GM23338 (cell line): ENCODE measurements at regions not wholly inside any gene's neighbourhood (a gene's known extent, or its start where the extent isn't known, plus 50 kb on each side); places are given as distances from the start of the nearest gene placed in this dataset.

Source experiments
- ATAC-seq: fragments of 200-7000 bp; cut with Tn5 transposase; 3 replicates; pipeline ENCODE4 v1.9.1; 2020
- DNase-seq: peaks from one replicate; pipeline ENCODE4 v3.0.0-alpha.2; 2015; ENCODE audit warnings: low spot score
- H2AFZ ChIP-seq: fragments of 200-600 bp; sonication (generic); 2 replicates; pipeline ENCODE4 v1.8.0; 2016; ENCODE audit warnings: antibody characterized with exemption, mild to moderate bottlenecking, moderate library complexity
- H3F3A ChIP-seq: fragments of 200-600 bp; sonication (generic); replicated peaks from 2 replicates; pipeline ENCODE4 v1.8.0; 2017; ENCODE audit warnings: antibody characterized with exemption, mixed run types, low read depth
- H3K27ac ChIP-seq: fragments of 200-600 bp; sonication (generic); 2 replicates; pipeline ENCODE4 v1.6.1; 2016; ENCODE audit warnings: low read depth
- H3K27me3 ChIP-seq: fragments of 200-600 bp; sonication (generic); 2 replicates; pipeline ENCODE4 v1.8.0; 2016; ENCODE audit warnings: mild to moderate bottlenecking, mixed run types, moderate library complexity; ENCODE audit not compliant: insufficient read depth
- H3K36me3 ChIP-seq: fragments of 200-600 bp; sonication (generic); 2 replicates; pipeline ENCODE4 v1.8.0; 2016; ENCODE audit warnings: mild to moderate bottlenecking; ENCODE audit not compliant: insufficient read depth
- H3K4me1 ChIP-seq: fragments of 200-600 bp; sonication (generic); 2 replicates; pipeline ENCODE4 v1.8.0; 2016; ENCODE audit warnings: mild to moderate bottlenecking, moderate library complexity; ENCODE audit not compliant: insufficient read depth
- H3K4me2 ChIP-seq: fragments of 200-600 bp; sonication (generic); 2 replicates; pipeline ENCODE4 v1.7.1; 2017; ENCODE audit warnings: mixed run types
- H3K4me3 ChIP-seq: fragments of 200-600 bp; sonication (generic); 2 replicates; pipeline ENCODE4 v1.6.1; 2016; ENCODE audit warnings: mixed run types
- H3K79me2 ChIP-seq: fragments of 200-600 bp; sonication (generic); replicated peaks from 2 replicates; pipeline ENCODE4 v1.8.0; 2017; ENCODE audit warnings: mild to moderate bottlenecking; ENCODE audit not compliant: insufficient read depth
- H3K9me2 ChIP-seq: fragments of 200-600 bp; sonication (generic); 2 replicates; pipeline ENCODE4 v1.8.0; 2017; ENCODE audit not compliant: insufficient read depth
- H4K20me1 ChIP-seq: fragments of 200-600 bp; sonication (generic); replicated peaks from 2 replicates; pipeline ENCODE4 v1.8.0; 2017; ENCODE audit warnings: mild to moderate bottlenecking; ENCODE audit not compliant: insufficient read depth
- H3K27ac Mint-ChIP-seq: 2 replicates; pipeline ENCODE4 v1.8.0; 2020; ENCODE audit warnings: inconsistent platforms, mild to moderate bottlenecking, moderate library complexity, mixed read lengths
- H3K27me3 Mint-ChIP-seq: 3 replicates; pipeline ENCODE4 v1.8.0; 2022; ENCODE audit warnings: low read depth, mild to moderate bottlenecking, moderate library complexity, mixed read lengths, inconsistent platforms; ENCODE audit not compliant: insufficient read depth, poor library complexity
- H3K36me3 Mint-ChIP-seq: 3 replicates; pipeline ENCODE4 v1.8.0; 2021; ENCODE audit warnings: low read depth, mild to moderate bottlenecking, inconsistent platforms, moderate library complexity, mixed read lengths
- H3K4me1 Mint-ChIP-seq: 3 replicates; pipeline ENCODE4 v1.8.0; 2020; ENCODE audit warnings: mild to moderate bottlenecking, inconsistent platforms, mixed read lengths
- H3K4me3 Mint-ChIP-seq: 3 replicates; pipeline ENCODE4 v1.8.0; 2021; ENCODE audit warnings: moderate library complexity, mild to moderate bottlenecking, inconsistent platforms, mixed read lengths
- H3K9me3 Mint-ChIP-seq: 3 replicates; pipeline ENCODE4 v1.8.0; 2020; ENCODE audit warnings: moderate library complexity, mild to moderate bottlenecking, inconsistent platforms, mixed read lengths
- CREB1 ChIP-seq: fragments of 250-450 bp; sonication (Bioruptor Pico); IDR thresholded peaks from 2 replicates; pipeline ENCODE4 v1.5.0; 2020; ENCODE audit warnings: low read depth, mild to moderate bottlenecking, moderate library complexity
- CTCF ChIP-seq, 2 experiments: fragments of 200-600 bp in 1 of 2; sonication (generic) in 1 of 2; conservative IDR thresholded peaks; 2 replicates each; pipeline versions ENCODE4 v1.5.1 to v1.6.1; 2016 to 2017; ENCODE audit warnings: antibody characterized with exemption in 2 of 2, low read depth in 2 of 2, mild to moderate bottlenecking in 2 of 2, moderate library complexity in 1 of 2
- EZH2 ChIP-seq: fragments of 200-600 bp; sonication (generic); IDR thresholded peaks from one replicate; pipeline ENCODE4 v1.8.0; 2017; ENCODE audit warnings: antibody characterized with exemption, mild to moderate bottlenecking, low read depth; ENCODE audit not compliant: unreplicated experiment
- EZH2phosphoT487 ChIP-seq: fragments of 200-600 bp; sonication (generic); IDR thresholded peaks from one replicate; pipeline ENCODE4 v1.8.1; 2018; ENCODE audit warnings: antibody characterized with exemption; ENCODE audit not compliant: unreplicated experiment
- JUNB ChIP-seq: IDR thresholded peaks from one replicate; pipeline ENCODE4 v1.6.1; 2016; ENCODE audit warnings: antibody characterized with exemption; ENCODE audit not compliant: unreplicated experiment
- NANOG ChIP-seq: IDR thresholded peaks from 2 replicates; pipeline ENCODE4 v1.6.1; 2016; ENCODE audit warnings: antibody characterized with exemption, borderline replicate concordance
- STAT1 ChIP-seq: IDR thresholded peaks from one replicate; pipeline ENCODE4 v1.6.1; 2016; ENCODE audit warnings: antibody characterized with exemption; ENCODE audit not compliant: unreplicated experiment
- ZNF114 ChIP-seq: fragments of 250-450 bp; sonication (Bioruptor Pico); IDR thresholded peaks from 2 replicates; pipeline ENCODE4 v1.5.0; 2020; ENCODE audit warnings: mild to moderate bottlenecking, moderate library complexity
- ZNF331 ChIP-seq: fragments of 250-450 bp; sonication (Bioruptor Pico); IDR thresholded peaks from 2 replicates; pipeline ENCODE4 v1.5.0; 2020; ENCODE audit warnings: low read depth, mild to moderate bottlenecking, moderate library complexity
- TF ChIP-seq, protein P1 (sequence below): fragments of 250-450 bp; sonication (Bioruptor Pico); IDR thresholded peaks from 2 replicates; pipeline ENCODE4 v1.5.0; 2020; ENCODE audit warnings: mild to moderate bottlenecking, moderate library complexity
- TF ChIP-seq, protein P2 (sequence below): IDR thresholded peaks from one replicate; pipeline ENCODE4 v1.6.1; 2018; ENCODE audit warnings: antibody characterized with exemption; ENCODE audit not compliant: unreplicated experiment

DNA sequence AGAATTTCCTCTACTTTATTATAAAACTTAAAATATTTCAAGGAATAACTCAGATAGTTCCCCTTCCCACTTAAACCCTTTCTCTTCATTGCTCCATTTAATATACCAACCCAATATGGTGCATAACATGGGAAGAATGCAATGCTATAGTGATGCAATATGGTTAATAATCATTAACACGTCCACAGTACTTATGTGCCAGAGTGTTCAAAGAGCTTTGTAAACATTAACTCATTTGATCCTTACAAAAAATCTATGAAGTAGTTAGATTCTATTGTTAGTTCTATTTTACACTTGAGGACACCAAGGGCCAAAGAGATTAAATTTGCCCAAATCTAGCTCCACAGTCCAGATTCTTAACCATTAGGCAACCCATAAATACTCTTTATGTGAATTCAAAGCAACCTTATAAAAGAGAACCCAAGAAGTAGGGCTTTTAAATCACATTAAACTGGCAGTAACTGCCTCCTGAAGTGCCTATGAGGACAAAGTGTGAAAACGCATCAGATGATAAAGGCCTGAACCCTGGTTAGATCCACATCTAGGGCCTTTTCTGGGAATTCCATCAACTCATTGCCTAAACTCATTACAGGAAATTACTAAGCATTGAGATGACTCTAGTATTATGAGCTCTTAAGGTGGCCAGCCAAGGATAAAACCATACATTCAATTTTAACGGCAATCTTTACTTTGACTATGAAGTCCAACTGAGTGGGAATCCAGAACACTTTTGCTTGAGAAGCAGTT is 94.3 kb downstream of the AREG start:
- ATAC-seq (no peak), DNase-seq (no peak)
- no peaks in the 10 kb centered on the region for H4K20me1 ChIP-seq
- H3K27me3 Mint-ChIP-seq = no peaks in the 10 kb centered on the region
- H3K4me2 ChIP-seq = no peak overlapping the region
- peaks cover 3% of the 10 kb centered on the region for H3K4me1 Mint-ChIP-seq
- no peaks in the 10 kb centered on the region for H3K9me2 ChIP-seq
- H3K27ac Mint-ChIP-seq = no peak overlapping the region
- no peaks in the 10 kb centered on the region for H3K36me3 Mint-ChIP-seq
- H2AFZ ChIP-seq = no peak overlapping the region
- H3K27me3 ChIP-seq = no peaks in the 10 kb centered on the region
- H3K4me3 ChIP-seq = no peak overlapping the region
- H3K79me2 ChIP-seq = no peaks in the 10 kb centered on the region
- no peaks in the 10 kb centered on the region for H3K36me3 ChIP-seq
- no peaks in the 10 kb centered on the region for H3F3A ChIP-seq
- H3K4me1 ChIP-seq = peaks cover 16% of the 10 kb centered on the region
- TF ChIP-seq, protein P1, sequence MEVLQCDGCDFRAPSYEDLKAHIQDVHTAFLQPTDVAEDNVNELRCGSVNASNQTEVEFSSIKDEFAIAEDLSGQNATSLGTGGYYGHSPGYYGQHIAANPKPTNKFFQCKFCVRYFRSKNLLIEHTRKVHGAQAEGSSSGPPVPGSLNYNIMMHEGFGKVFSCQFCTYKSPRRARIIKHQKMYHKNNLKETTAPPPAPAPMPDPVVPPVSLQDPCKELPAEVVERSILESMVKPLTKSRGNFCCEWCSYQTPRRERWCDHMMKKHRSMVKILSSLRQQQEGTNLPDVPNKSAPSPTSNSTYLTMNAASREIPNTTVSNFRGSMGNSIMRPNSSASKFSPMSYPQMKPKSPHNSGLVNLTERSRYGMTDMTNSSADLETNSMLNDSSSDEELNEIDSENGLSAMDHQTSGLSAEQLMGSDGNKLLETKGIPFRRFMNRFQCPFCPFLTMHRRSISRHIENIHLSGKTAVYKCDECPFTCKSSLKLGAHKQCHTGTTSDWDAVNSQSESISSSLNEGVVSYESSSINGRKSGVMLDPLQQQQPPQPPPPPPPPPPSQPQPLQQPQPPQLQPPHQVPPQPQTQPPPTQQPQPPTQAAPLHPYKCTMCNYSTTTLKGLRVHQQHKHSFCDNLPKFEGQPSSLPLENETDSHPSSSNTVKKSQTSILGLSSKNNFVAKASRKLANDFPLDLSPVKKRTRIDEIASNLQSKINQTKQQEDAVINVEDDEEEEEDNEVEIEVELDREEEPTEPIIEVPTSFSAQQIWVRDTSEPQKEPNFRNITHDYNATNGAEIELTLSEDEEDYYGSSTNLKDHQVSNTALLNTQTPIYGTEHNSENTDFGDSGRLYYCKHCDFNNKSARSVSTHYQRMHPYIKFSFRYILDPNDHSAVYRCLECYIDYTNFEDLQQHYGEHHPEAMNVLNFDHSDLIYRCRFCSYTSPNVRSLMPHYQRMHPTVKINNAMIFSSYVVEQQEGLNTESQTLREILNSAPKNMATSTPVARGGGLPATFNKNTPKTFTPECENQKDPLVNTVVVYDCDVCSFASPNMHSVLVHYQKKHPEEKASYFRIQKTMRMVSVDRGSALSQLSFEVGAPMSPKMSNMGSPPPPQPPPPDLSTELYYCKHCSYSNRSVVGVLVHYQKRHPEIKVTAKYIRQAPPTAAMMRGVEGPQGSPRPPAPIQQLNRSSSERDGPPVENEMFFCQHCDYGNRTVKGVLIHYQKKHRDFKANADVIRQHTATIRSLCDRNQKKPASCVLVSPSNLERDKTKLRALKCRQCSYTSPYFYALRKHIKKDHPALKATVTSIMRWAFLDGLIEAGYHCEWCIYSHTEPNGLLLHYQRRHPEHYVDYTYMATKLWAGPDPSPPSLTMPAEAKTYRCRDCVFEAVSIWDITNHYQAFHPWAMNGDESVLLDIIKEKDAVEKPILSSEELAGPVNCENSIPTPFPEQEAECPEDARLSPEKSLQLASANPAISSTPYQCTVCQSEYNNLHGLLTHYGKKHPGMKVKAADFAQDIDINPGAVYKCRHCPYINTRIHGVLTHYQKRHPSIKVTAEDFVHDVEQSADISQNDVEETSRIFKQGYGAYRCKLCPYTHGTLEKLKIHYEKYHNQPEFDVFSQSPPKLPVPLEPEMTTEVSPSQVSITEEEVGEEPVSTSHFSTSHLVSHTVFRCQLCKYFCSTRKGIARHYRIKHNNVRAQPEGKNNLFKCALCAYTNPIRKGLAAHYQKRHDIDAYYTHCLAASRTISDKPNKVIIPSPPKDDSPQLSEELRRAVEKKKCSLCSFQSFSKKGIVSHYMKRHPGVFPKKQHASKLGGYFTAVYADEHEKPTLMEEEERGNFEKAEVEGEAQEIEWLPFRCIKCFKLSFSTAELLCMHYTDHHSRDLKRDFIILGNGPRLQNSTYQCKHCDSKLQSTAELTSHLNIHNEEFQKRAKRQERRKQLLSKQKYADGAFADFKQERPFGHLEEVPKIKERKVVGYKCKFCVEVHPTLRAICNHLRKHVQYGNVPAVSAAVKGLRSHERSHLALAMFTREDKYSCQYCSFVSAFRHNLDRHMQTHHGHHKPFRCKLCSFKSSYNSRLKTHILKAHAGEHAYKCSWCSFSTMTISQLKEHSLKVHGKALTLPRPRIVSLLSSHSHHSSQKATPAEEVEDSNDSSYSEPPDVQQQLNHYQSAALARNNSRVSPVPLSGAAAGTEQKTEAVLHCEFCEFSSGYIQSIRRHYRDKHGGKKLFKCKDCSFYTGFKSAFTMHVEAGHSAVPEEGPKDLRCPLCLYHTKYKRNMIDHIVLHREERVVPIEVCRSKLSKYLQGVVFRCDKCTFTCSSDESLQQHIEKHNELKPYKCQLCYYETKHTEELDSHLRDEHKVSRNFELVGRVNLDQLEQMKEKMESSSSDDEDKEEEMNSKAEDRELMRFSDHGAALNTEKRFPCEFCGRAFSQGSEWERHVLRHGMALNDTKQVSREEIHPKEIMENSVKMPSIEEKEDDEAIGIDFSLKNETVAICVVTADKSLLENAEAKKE (CRISPR knock-in tag) = no peak
- no peak for TF ChIP-seq ZNF114 (CRISPR knock-in tag)
- no peak overlapping the region for H3K27ac ChIP-seq
- H3K9me3 Mint-ChIP-seq = no peaks in the 10 kb centered on the region
- no peak overlapping the region for H3K4me3 Mint-ChIP-seq

DNA sequence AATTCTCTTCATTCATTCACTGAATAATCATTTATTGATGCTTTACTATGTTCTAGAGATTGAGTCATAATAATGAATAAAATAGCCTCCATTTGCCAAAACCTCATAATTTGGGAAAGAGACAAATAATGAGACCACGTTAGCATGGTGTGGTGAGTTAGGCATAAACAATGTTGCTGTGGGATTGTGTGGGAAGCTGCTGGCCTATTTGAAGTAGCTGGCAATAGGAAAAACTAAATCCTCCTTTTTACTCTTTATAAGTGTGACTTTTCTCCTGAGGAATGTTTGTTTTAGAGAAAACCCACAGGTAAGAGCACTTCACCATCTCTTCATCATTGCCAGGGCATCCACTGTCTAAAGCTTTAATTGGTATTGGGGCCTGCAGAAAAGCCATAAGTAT is 95.3 kb downstream of the AREG start:
- Histone ChIP-seq H3K4me2 (no peak overlapping the region), H3K27ac (no peak overlapping the region), H3F3A (no peaks in the 10 kb centered on the region), H2AFZ (no peak overlapping the region), H3K36me3 (no peaks in the 10 kb centered on the region), H3K4me1 (peaks cover 19% of the 10 kb centered on the region), H3K4me3 (no peak overlapping the region), H3K27me3 (no peaks in the 10 kb centered on the region), H3K9me2 (no peaks in the 10 kb centered on the region), H4K20me1 (no peaks in the 10 kb centered on the region), H3K79me2 (no peaks in the 10 kb centered on the region)
- Mint-ChIP-seq H3K27ac (no peak overlapping the region), H3K36me3 (no peaks in the 10 kb centered on the region), H3K4me1 (peaks cover 3% of the 10 kb centered on the region), H3K4me3 (no peak overlapping the region), H3K9me3 (no peaks in the 10 kb centered on the region), H3K27me3 (no peaks in the 10 kb centered on the region)
- ATAC-seq = no peak
- DNase-seq = no peak
- TF ChIP-seq CTCF (conservative IDR thresholded peaks at IDR 0.05; ENCODE audit: low read depth in 2 of 2) (no peak), NANOG (no peak), ZNF331 (CRISPR knock-in tag) (no peak), JUNB (no peak), STAT1 (no peak), EZH2phosphoT487 (no peak), EZH2 (no peak), CREB1 (CRISPR knock-in tag) (no peak)
- TF ChIP-seq, protein P2, sequence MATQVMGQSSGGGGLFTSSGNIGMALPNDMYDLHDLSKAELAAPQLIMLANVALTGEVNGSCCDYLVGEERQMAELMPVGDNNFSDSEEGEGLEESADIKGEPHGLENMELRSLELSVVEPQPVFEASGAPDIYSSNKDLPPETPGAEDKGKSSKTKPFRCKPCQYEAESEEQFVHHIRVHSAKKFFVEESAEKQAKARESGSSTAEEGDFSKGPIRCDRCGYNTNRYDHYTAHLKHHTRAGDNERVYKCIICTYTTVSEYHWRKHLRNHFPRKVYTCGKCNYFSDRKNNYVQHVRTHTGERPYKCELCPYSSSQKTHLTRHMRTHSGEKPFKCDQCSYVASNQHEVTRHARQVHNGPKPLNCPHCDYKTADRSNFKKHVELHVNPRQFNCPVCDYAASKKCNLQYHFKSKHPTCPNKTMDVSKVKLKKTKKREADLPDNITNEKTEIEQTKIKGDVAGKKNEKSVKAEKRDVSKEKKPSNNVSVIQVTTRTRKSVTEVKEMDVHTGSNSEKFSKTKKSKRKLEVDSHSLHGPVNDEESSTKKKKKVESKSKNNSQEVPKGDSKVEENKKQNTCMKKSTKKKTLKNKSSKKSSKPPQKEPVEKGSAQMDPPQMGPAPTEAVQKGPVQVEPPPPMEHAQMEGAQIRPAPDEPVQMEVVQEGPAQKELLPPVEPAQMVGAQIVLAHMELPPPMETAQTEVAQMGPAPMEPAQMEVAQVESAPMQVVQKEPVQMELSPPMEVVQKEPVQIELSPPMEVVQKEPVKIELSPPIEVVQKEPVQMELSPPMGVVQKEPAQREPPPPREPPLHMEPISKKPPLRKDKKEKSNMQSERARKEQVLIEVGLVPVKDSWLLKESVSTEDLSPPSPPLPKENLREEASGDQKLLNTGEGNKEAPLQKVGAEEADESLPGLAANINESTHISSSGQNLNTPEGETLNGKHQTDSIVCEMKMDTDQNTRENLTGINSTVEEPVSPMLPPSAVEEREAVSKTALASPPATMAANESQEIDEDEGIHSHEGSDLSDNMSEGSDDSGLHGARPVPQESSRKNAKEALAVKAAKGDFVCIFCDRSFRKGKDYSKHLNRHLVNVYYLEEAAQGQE = no peak
